ENCODE measurements at regions not wholly inside any gene's neighbourhood (a gene's known extent, or its start where the extent isn't known, plus 50 kb on each side); places are given as distances from the start of the nearest gene placed in this dataset.

- DNase-seq (ENCODE audit: low spot score): no peak
- TF ChIP-seq, protein P1, sequence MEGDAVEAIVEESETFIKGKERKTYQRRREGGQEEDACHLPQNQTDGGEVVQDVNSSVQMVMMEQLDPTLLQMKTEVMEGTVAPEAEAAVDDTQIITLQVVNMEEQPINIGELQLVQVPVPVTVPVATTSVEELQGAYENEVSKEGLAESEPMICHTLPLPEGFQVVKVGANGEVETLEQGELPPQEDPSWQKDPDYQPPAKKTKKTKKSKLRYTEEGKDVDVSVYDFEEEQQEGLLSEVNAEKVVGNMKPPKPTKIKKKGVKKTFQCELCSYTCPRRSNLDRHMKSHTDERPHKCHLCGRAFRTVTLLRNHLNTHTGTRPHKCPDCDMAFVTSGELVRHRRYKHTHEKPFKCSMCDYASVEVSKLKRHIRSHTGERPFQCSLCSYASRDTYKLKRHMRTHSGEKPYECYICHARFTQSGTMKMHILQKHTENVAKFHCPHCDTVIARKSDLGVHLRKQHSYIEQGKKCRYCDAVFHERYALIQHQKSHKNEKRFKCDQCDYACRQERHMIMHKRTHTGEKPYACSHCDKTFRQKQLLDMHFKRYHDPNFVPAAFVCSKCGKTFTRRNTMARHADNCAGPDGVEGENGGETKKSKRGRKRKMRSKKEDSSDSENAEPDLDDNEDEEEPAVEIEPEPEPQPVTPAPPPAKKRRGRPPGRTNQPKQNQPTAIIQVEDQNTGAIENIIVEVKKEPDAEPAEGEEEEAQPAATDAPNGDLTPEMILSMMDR (IDR thresholded peaks at IDR 0.05): no peak
- no peak overlapping the region for H3K4me3 ChIP-seq
- H3K27ac ChIP-seq: no peak overlapping the region
Measured at GRCh38 chr20:40230486-40230885, 458.6 kb downstream of the MAFB start.

DNA sequence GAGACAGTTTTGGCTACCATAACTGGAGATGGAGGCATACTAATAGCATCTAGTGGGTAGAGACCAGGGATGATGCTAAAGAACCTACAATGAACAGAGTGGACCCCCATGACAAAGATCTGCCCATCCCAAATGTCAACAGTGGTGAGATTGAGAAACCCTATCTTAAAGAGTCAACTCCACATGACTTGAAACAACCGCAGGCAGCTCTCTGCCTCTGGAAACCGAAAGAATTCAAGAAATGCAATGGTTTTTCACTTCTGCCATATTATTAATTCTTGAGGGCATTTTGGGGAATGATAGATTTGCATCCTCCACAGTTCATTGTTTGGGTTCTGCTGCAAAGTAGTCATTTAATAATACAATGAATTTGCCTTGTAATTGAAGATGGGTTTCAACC lies 463.4 kb downstream of the MAFB start:
- Histone ChIP-seq H3K4me3 (no peak overlapping the region), H3K27ac (no peak overlapping the region)
- DNase-seq (ENCODE audit: low spot score): no peak
- TF ChIP-seq, protein P1 (IDR thresholded peaks at IDR 0.05): no peak

GRCh38 chr20:40223810-40224209 lies 465.2 kb downstream of the MAFB start:
- Histone ChIP-seq H3K27ac (no peak overlapping the region), H3K4me3 (no peak overlapping the region)
- no peak for DNase-seq (ENCODE audit: low spot score)
- TF ChIP-seq, protein P1 (IDR thresholded peaks at IDR 0.05): no peak

- H3K4me3 ChIP-seq: no peak overlapping the region
- TF ChIP-seq, protein P1 (IDR thresholded peaks at IDR 0.05): no peak
- no peak for DNase-seq (ENCODE audit: low spot score)
- H3K27ac ChIP-seq: no peak overlapping the region
Measured at GRCh38 chr20:40218971-40219370, 470.1 kb downstream of the MAFB start.

DNA sequence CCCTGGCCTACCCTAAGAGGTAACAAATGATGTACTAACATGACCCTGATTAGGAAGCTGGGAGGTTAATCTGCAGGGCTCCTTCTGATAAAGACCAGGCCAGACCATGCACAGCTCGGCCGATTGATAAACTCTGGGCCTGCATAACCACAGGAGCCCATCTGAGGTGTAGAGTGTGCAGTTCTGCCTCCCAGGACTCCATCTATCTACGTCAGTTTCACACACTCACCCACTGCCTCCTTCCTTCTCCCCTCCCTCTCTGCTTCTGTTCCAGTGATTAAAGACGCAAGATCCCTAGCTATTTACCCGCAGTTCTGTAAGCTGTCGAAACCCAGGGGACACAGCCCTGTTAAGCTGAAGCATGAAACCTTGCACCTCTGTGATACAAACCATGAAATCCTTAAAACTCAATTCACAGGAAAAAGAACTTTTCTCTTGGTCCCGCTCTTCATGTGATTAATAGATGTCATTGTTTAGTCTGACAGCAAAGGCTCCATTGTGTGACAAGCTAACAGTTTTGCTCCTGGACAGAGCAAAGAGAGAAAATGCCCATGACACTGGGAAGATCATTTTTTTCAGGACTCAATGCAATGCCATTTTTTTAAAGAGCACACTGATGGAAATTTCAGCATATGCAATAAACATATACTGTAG lies 470.6 kb downstream of the MAFB start:
- DNase-seq (ENCODE audit: low spot score): no peak
- TF ChIP-seq, protein P1 (IDR thresholded peaks at IDR 0.05): no peak
- H3K27ac ChIP-seq: no peak overlapping the region
- no peak overlapping the region for H3K4me3 ChIP-seq

- TF ChIP-seq, protein P1 (IDR thresholded peaks at IDR 0.05): no peak
- DNase-seq (ENCODE audit: low spot score): no peak
- H3K4me3 ChIP-seq: no peak overlapping the region
- H3K27ac ChIP-seq: no peak overlapping the region
Measured at GRCh38 chr20:40207655-40208054, 481.4 kb downstream of the MAFB start.

DNA sequence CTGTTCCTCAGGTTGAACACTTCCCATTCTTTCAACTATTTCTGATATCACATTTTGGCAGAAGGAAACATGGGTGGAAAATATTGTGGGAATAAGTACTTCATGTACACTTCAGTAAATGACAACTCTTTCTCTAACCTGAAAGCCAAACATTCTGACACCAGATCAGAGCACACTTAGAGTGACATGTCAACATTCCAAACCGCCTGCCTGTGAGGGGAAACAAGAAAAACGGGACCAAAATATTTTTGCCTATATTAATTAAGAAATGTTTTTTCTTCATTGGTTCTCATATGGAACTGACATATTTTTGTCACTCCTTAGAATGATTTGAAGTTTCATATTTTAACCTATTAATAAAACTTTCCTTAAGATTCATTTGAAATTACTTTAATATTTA lies 483.1 kb downstream of the MAFB start:
- no peak for DNase-seq (ENCODE audit: low spot score)
- no peak overlapping the region for H3K27ac ChIP-seq
- no peak overlapping the region for H3K4me3 ChIP-seq
- TF ChIP-seq, protein P1 (IDR thresholded peaks at IDR 0.05): no peak

All from coronary artery (tissue), 2 donors.